ENCODE measurements at regions not wholly inside any gene's neighbourhood (a gene's known extent, or its start where the extent isn't known, plus 50 kb on each side); places are given as distances from the start of the nearest gene placed in this dataset.

GRCh38 chr2:16578081-16578480 is 87.6 kb downstream of the CYRIA start:
- Mint-ChIP-seq H3K4me1 (peaks cover 3% of the 10 kb centered on the region), H3K27me3 (no peaks in the 10 kb centered on the region), H3K4me3 (no peak overlapping the region), H3K9me3 (ENCODE audit: insufficient read depth) (peaks cover 2% of the 10 kb centered on the region), H3K27ac (no peak overlapping the region)
- Histone ChIP-seq H3K9ac (ENCODE audit: low read length) (no peak overlapping the region), H2AFZ (ENCODE audit: insufficient read depth, low read depth, low read length, poor library complexity, severe bottlenecking) (no peak overlapping the region), H3K79me2 (ENCODE audit: control insufficient read depth, insufficient read depth, low read length) (peaks cover 18% of the 10 kb centered on the region), H3K27ac (ENCODE audit: low read length in 2 of 2) (no peak overlapping the region), H3K36me3 (replicated peaks in 1 of 2; ENCODE audit: control extremely low read depth in 1 of 2, control insufficient read depth in 1 of 2, extremely low read depth in 1 of 2, insufficient read depth in 2 of 2, low read length in 1 of 2) (peaks cover 2 to 17% of the 10 kb centered on the region in 2 experiments), H3K4me1 (ENCODE audit: control insufficient read depth in 2 of 2, insufficient read depth in 2 of 2, low read length in 2 of 2) (no peaks in the 10 kb centered on the region), H3K4me3 (ENCODE audit: control extremely low read depth in 1 of 5, extremely low read depth in 1 of 5, insufficient read depth in 1 of 5, low read depth in 2 of 5, low read length in 4 of 5) (no peak overlapping the region), H3K9me3 (ENCODE audit: control extremely low read depth in 1 of 3, control insufficient read depth in 2 of 3, insufficient read depth in 1 of 3, low read length in 2 of 3) (peaks cover 0 to 8% (median 2%) of the 10 kb centered on the region in 3 donors), H4K20me1 (ENCODE audit: control insufficient read depth, insufficient read depth, low read length, poor library complexity, severe bottlenecking) (peaks cover 27% of the 10 kb centered on the region), H3K27me3 (replicated peaks in 1 of 4; ENCODE audit: control extremely low read depth in 1 of 4, control insufficient read depth in 3 of 4, insufficient read depth in 4 of 4, low read length in 3 of 4) (no peaks in the 10 kb centered on the region), H3K4me2 (replicated peaks; ENCODE audit: low read depth, low read length, poor library complexity, severe bottlenecking) (no peak overlapping the region)
- DNase-seq (no peak), ATAC-seq (ENCODE audit: low read depth) (no peak)
- ChIA-PET POLR2A (no interaction called here), CTCF (no interaction called here)
- no peak for TF ChIP-seq CTCF (IDR thresholded peaks at IDR 0.05)
- no peak for TF ChIP-seq EZH2 (IDR thresholded peaks at IDR 0.05; ENCODE audit: borderline replicate concordance, insufficient read depth, low read depth, low read length, poor library complexity, severe bottlenecking)
- intact Hi-C loops (cut with micrococcal nuclease): no loop called here
- 100% methylated on average over 1 of the region's 3 CpGs for WGBS (ENCODE audit: insufficient coverage)

GRCh38 chr2:16570516-16570915 is 95.1 kb downstream of the CYRIA start:
- H3K4me1 Mint-ChIP-seq: no peaks in the 10 kb centered on the region
- H3K9me3 Mint-ChIP-seq (ENCODE audit: insufficient read depth): peaks cover 2% of the 10 kb centered on the region
- Histone ChIP-seq H3K9me3 (ENCODE audit: control extremely low read depth in 1 of 3, control insufficient read depth in 2 of 3, insufficient read depth in 1 of 3, low read length in 2 of 3) (peaks cover 0 to 8% (median 0%) of the 10 kb centered on the region in 3 donors), H2AFZ (ENCODE audit: insufficient read depth, low read depth, low read length, poor library complexity, severe bottlenecking) (no peak overlapping the region), H3K27ac (ENCODE audit: low read length in 2 of 2) (no peak overlapping the region), H3K4me2 (replicated peaks; ENCODE audit: low read depth, low read length, poor library complexity, severe bottlenecking) (no peak overlapping the region), H3K79me2 (ENCODE audit: control insufficient read depth, insufficient read depth, low read length) (peaks cover 12% of the 10 kb centered on the region), H3K9ac (ENCODE audit: low read length) (no peak overlapping the region), H4K20me1 (ENCODE audit: control insufficient read depth, insufficient read depth, low read length, poor library complexity, severe bottlenecking) (peaks cover 36% of the 10 kb centered on the region), H3K36me3 (replicated peaks in 1 of 2; ENCODE audit: control extremely low read depth in 1 of 2, control insufficient read depth in 1 of 2, extremely low read depth in 1 of 2, insufficient read depth in 2 of 2, low read length in 1 of 2) (peaks cover 12 to 37% of the 10 kb centered on the region in 2 experiments), H3K27me3 (replicated peaks in 1 of 4; ENCODE audit: control extremely low read depth in 1 of 4, control insufficient read depth in 3 of 4, insufficient read depth in 4 of 4, low read length in 3 of 4) (no peaks in the 10 kb centered on the region), H3K4me1 (ENCODE audit: control insufficient read depth in 2 of 2, insufficient read depth in 2 of 2, low read length in 2 of 2) (no peaks in the 10 kb centered on the region), H3K4me3 (ENCODE audit: control extremely low read depth in 1 of 5, extremely low read depth in 1 of 5, insufficient read depth in 1 of 5, low read depth in 2 of 5, low read length in 4 of 5) (no peak overlapping the region)
- no peak overlapping the region for H3K27ac Mint-ChIP-seq
- no peaks in the 10 kb centered on the region for H3K27me3 Mint-ChIP-seq
- no peak overlapping the region for H3K4me3 Mint-ChIP-seq
- DNase-seq (no peak), ATAC-seq (ENCODE audit: low read depth) (no peak)
- ChIA-PET CTCF (interaction anchor here (0.7 to 1.6 kb wide), 2 partner anchors 36 to 187 kb away, joined by 3 to 5 read pairs; no protein-coding TSS in a partner anchor), POLR2A (no interaction called here)
- 100% methylated on average over 1 of the region's 3 CpGs for WGBS (ENCODE audit: insufficient coverage)
- no peak for TF ChIP-seq CTCF (IDR thresholded peaks at IDR 0.05)
- TF ChIP-seq EZH2 (IDR thresholded peaks at IDR 0.05; ENCODE audit: borderline replicate concordance, insufficient read depth, low read depth, low read length, poor library complexity, severe bottlenecking): no peak
- intact Hi-C loops (cut with micrococcal nuclease): no loop called here

Data from B cell (primary cell).